Hepatocyte (in vitro differentiated cells): ENCODE measurements at regions not wholly inside any gene's neighbourhood (a gene's known extent, or its start where the extent isn't known, plus 50 kb on each side); places are given as distances from the start of the nearest gene placed in this dataset.

ENCODE experiments used
- DNase-seq: peaks from one replicate; pipeline ENCODE4 v3.0.0-alpha.2; 2016; ENCODE audit warnings: low spot score
- H2AFZ ChIP-seq: fragments of 200-600 bp; sonication (generic); 2 replicates; pipeline ENCODE4 v1.6.0; 2016; ENCODE audit warnings: antibody characterized with exemption, mild to moderate bottlenecking
- H3K27ac ChIP-seq: fragments of 200-600 bp; sonication (generic); 2 replicates; pipeline ENCODE4 v1.5.1; 2016; ENCODE audit warnings: mild to moderate bottlenecking
- H3K27me3 ChIP-seq: fragments of 200-600 bp; sonication (generic); 2 replicates; pipeline ENCODE4 v1.6.1; 2016
- H3K36me3 ChIP-seq: fragments of 200-600 bp; sonication (generic); replicated peaks from 2 replicates; pipeline ENCODE4 v1.5.1; 2016; ENCODE audit warnings: low read depth; ENCODE audit not compliant: insufficient read depth
- H3K4me1 ChIP-seq: fragments of 200-600 bp; sonication (generic); 2 replicates; pipeline ENCODE4 v1.5.1; 2016; ENCODE audit warnings: mild to moderate bottlenecking, moderate library complexity; ENCODE audit not compliant: insufficient read depth
- H3K4me2 ChIP-seq: fragments of 200-600 bp; sonication (generic); 2 replicates; pipeline ENCODE4 v1.6.0; 2016
- H3K4me3 ChIP-seq: fragments of 200-600 bp; sonication (generic); 2 replicates; pipeline ENCODE4 v1.5.1; 2016; ENCODE audit warnings: mild to moderate bottlenecking
- H3K79me2 ChIP-seq: fragments of 200-600 bp; sonication (generic); 2 replicates; pipeline ENCODE4 v1.6.0; 2017; ENCODE audit warnings: mild to moderate bottlenecking
- H3K9me2 ChIP-seq: fragments of 200-600 bp; sonication (generic); replicated peaks from 2 replicates; pipeline ENCODE4 v1.6.0; 2017; ENCODE audit warnings: mild to moderate bottlenecking; ENCODE audit not compliant: insufficient read depth
- H3K9me3 ChIP-seq: fragments of 200-600 bp; sonication (generic); 2 replicates; pipeline ENCODE4 v1.5.1; 2016; ENCODE audit warnings: low read depth, mild to moderate bottlenecking
- H4K20me1 ChIP-seq: fragments of 200-600 bp; sonication (generic); 2 replicates; pipeline ENCODE4 v1.6.0; 2016; ENCODE audit warnings: mild to moderate bottlenecking; ENCODE audit not compliant: insufficient read depth, poor library complexity, severe bottlenecking
- EZH2 ChIP-seq: fragments of 200-600 bp; sonication (generic); IDR thresholded peaks from 2 replicates; pipeline ENCODE4 v1.6.1; 2016; ENCODE audit warnings: antibody characterized with exemption, mild to moderate bottlenecking, borderline replicate concordance
- EZH2phosphoT487 ChIP-seq: fragments of 200-600 bp; sonication (generic); IDR thresholded peaks from one replicate; pipeline ENCODE4 v1.6.1; 2018; ENCODE audit warnings: antibody characterized with exemption, mild to moderate bottlenecking, low read depth, moderate library complexity; ENCODE audit not compliant: unreplicated experiment, severe bottlenecking
- WGBS: methylation state at CpG from one replicate; pipeline ENCODE4 v1.1.6; 2016; ENCODE audit warnings: low lambda C conversion rate; ENCODE audit errors: missing lambda C conversion rate; 5-methylcytosine and 5-hydroxymethylcytosine counted together
- TF ChIP-seq, protein P1 (sequence below): fragments of 200-600 bp; sonication (generic); IDR thresholded peaks from 2 replicates; pipeline ENCODE4 v1.5.1; 2016; ENCODE audit warnings: antibody characterized with exemption, mild to moderate bottlenecking; ENCODE audit not compliant: poor library complexity

DNA sequence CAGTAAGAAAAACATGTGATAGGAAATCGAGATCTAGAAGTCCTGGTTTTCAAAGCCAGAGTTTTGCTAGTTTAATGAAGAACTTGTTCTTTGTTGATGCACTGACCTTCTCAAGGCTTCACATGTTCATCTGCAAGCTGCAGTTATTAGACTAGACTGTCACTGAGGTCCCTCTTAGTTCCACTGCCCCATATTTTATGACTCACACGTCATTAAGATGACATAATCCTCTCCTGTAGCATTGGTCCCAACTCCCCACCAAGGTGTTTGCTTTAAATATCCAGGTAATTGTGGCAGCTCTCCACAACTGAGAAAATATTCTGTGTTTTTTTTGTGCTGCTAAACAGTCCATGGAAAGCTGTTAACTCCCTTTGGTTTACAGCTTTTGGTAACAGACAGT is 149.7 kb downstream of the MREG start:
- no peaks in the 10 kb centered on the region for H3K36me3 ChIP-seq
- H3K9me2 ChIP-seq: no peaks in the 10 kb centered on the region
- no peak overlapping the region for H3K4me3 ChIP-seq
- H3K79me2 ChIP-seq: no peaks in the 10 kb centered on the region
- H4K20me1 ChIP-seq: no peaks in the 10 kb centered on the region
- no peak overlapping the region for H2AFZ ChIP-seq
- peak overlapping the region; percentile 65 for H3K27ac ChIP-seq
- H3K9me3 ChIP-seq: no peaks in the 10 kb centered on the region
- 67% methylated on average over 2 of the region's 2 CpGs for WGBS
- H3K4me2 ChIP-seq: no peak overlapping the region
- H3K27me3 ChIP-seq: no peaks in the 10 kb centered on the region
- peak; percentile 16 for DNase-seq
- TF ChIP-seq, protein P1, sequence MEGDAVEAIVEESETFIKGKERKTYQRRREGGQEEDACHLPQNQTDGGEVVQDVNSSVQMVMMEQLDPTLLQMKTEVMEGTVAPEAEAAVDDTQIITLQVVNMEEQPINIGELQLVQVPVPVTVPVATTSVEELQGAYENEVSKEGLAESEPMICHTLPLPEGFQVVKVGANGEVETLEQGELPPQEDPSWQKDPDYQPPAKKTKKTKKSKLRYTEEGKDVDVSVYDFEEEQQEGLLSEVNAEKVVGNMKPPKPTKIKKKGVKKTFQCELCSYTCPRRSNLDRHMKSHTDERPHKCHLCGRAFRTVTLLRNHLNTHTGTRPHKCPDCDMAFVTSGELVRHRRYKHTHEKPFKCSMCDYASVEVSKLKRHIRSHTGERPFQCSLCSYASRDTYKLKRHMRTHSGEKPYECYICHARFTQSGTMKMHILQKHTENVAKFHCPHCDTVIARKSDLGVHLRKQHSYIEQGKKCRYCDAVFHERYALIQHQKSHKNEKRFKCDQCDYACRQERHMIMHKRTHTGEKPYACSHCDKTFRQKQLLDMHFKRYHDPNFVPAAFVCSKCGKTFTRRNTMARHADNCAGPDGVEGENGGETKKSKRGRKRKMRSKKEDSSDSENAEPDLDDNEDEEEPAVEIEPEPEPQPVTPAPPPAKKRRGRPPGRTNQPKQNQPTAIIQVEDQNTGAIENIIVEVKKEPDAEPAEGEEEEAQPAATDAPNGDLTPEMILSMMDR: no peak
- TF ChIP-seq EZH2: no peak
- TF ChIP-seq EZH2phosphoT487: no peak
- H3K4me1 ChIP-seq: peaks cover 8% of the 10 kb centered on the region

DNA sequence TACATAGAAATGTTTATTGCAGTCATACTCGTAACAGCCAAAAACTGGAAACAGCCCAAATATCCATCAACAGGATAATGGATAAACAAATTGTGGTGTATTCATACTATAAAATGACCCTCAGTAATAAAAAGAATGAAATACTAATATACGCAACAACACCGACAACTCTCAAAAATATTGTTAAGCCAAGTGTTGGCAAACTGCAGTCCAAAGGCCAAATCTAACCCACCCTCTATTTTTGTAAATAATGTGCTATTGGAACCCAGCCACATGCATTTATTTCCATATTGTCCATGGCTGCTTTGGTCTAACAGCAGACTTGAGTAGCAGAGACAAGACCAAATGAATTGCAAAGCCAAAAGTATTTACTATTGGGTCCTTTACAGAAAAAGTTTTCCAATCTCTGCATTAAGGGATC is 151.0 kb downstream of the MREG start:
- H3K27ac ChIP-seq: peak overlapping the region; percentile 65
- H3K27me3 ChIP-seq: no peaks in the 10 kb centered on the region
- no peak overlapping the region for H2AFZ ChIP-seq
- H3K79me2 ChIP-seq: no peaks in the 10 kb centered on the region
- no peak overlapping the region for H3K4me3 ChIP-seq
- H3K36me3 ChIP-seq: no peaks in the 10 kb centered on the region
- no peak overlapping the region for H3K4me2 ChIP-seq
- peak; percentile 31 for DNase-seq
- peaks cover 8% of the 10 kb centered on the region for H3K4me1 ChIP-seq
- no peaks in the 10 kb centered on the region for H3K9me3 ChIP-seq
- no peak for TF ChIP-seq EZH2phosphoT487
- no peak for TF ChIP-seq EZH2
- TF ChIP-seq, protein P1: no peak
- WGBS: 61% methylated on average over 3 of the region's 3 CpGs
- H4K20me1 ChIP-seq: no peaks in the 10 kb centered on the region
- H3K9me2 ChIP-seq: no peaks in the 10 kb centered on the region

DNA sequence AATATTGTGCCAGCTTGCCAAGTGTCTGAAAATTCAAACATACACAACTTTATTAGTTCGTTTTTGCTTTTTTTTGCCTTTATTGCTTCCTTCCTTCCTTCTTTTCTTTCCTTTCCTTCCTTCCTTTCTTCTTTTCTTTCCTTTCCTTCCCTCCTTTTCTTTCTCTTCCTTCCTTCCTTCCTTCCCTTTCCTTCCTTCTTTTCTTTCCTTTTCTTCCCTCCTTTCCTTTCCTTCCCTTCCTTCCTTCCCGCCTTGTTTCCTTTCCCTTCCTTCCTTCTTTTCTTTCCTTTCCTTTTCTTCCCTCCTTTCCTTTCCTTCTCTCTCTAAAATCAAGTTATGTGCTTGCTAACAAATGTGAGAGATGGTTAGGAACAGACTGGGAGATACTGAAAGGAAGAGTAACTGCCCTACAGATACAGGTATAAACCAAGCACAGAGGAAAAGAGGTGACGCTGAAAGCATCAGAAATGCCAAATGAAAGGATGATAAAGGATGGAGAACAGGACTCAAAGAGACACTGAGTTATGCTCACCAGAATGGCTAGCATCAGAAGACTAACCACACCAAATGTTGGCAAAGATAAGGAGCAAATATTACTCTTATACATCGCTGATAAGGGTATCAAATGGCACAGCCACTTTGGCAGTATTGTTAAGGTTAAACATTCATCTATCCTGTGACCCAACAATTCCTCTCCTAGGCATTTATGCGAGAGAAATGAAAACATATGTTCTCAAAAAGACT is 151.6 kb downstream of the MREG start:
- Histone ChIP-seq H3K9me3 (no peaks in the 10 kb centered on the region), H3K9me2 (no peaks in the 10 kb centered on the region), H3K4me2 (no peak overlapping the region), H3K36me3 (no peaks in the 10 kb centered on the region), H4K20me1 (no peaks in the 10 kb centered on the region), H3K79me2 (no peaks in the 10 kb centered on the region), H3K27ac (peak overlapping the region; percentile 78), H2AFZ (no peak overlapping the region), H3K4me3 (no peak overlapping the region), H3K4me1 (peaks cover 8% of the 10 kb centered on the region), H3K27me3 (no peaks in the 10 kb centered on the region)
- 77% methylated on average over 5 of the region's 5 CpGs for WGBS
- TF ChIP-seq, protein P1: no peak
- TF ChIP-seq EZH2: no peak
- no peak for TF ChIP-seq EZH2phosphoT487
- no peak for DNase-seq
